HG03457 (cell line): ENCODE measurements at regions not wholly inside any gene's neighbourhood (a gene's known extent, or its start where the extent isn't known, plus 50 kb on each side); places are given as distances from the start of the nearest gene placed in this dataset.
"Not testable (repeated sequence)": the region's sequence is repeated elsewhere in the genome, so short reads cannot be mapped to it uniquely, and the experiment has no call there.

Experiments used
- ATAC-seq: cut with Tn5 transposase; IDR thresholded peaks from one replicate; pipeline ENCODE4 v1.9.1; 2021; ENCODE audit warnings: moderate number of reproducible peaks; ENCODE audit not compliant: unreplicated experiment

- ATAC-seq = no peak
These were observed 359.3 kb upstream of the EPHA4 start for GRCh38 chr2:221931251-221931991.

- no peak for ATAC-seq
These were observed 357.2 kb upstream of the EPHA4 start for GRCh38 chr2:221929259-221929658.

- no peak for ATAC-seq
These were observed 354.2 kb upstream of the EPHA4 start for GRCh38 chr2:221926327-221926726.

GRCh38 chr2:221924576-221924975, 352.5 kb upstream of the EPHA4 start:
- no peak for ATAC-seq

GRCh38 chr2:221915926-221916325, 343.8 kb upstream of the EPHA4 start:
- ATAC-seq = no peak

- ATAC-seq = no peak
These were observed 342.3 kb upstream of the EPHA4 start for GRCh38 chr2:221914334-221914880.

- no peak for ATAC-seq
These were observed 339.8 kb upstream of the EPHA4 start for GRCh38 chr2:221911890-221912289.

- no peak for ATAC-seq
These were observed 339.2 kb upstream of the EPHA4 start for GRCh38 chr2:221911321-221911720.

GRCh38 chr2:221908518-221908917, 336.4 kb upstream of the EPHA4 start:
- no peak for ATAC-seq

- ATAC-seq = no peak
These were observed 325.6 kb upstream of the EPHA4 start for GRCh38 chr2:221897718-221898117.

- ATAC-seq = no peak
These were observed 324.5 kb upstream of the EPHA4 start for GRCh38 chr2:221896505-221897151.

GRCh38 chr2:221895366-221896121, 323.4 kb upstream of the EPHA4 start:
- no peak for ATAC-seq

- ATAC-seq = no peak
These were observed 321.4 kb upstream of the EPHA4 start for GRCh38 chr2:221893501-221893900.

GRCh38 chr2:221892006-221892405, 319.9 kb upstream of the EPHA4 start:
- ATAC-seq = not testable (repeated sequence)

GRCh38 chr2:221883976-221884375, 311.9 kb upstream of the EPHA4 start:
- ATAC-seq = no peak

- no peak for ATAC-seq
These were observed 303.9 kb upstream of the EPHA4 start for GRCh38 chr2:221876016-221876415.

- no peak for ATAC-seq
These were observed 302.3 kb upstream of the EPHA4 start for GRCh38 chr2:221874444-221874843.

- no peak for ATAC-seq
These were observed 285.6 kb upstream of the EPHA4 start for GRCh38 chr2:221857719-221858118.

GRCh38 chr2:221853297-221853696, 281.2 kb upstream of the EPHA4 start:
- no peak for ATAC-seq

- ATAC-seq = no peak
These were observed 279.5 kb upstream of the EPHA4 start for GRCh38 chr2:221851531-221852045.

- no peak for ATAC-seq
These were observed 278.0 kb upstream of the EPHA4 start for GRCh38 chr2:221850076-221850475.
